Tibial nerve (tissue), 3 donors: ENCODE measurements at regions not wholly inside any gene's neighbourhood (a gene's known extent, or its start where the extent isn't known, plus 50 kb on each side); places are given as distances from the start of the nearest gene placed in this dataset.

Experiments
- POLR2A ChIP-seq, 2 donors: fragments of 450-650 bp; IDR thresholded peaks; one replicate each; pipeline ENCODE4 v1.6.1; 2017; ENCODE audit warnings: antibody characterized with exemption in 2 of 2, mild to moderate bottlenecking in 2 of 2, moderate library complexity in 2 of 2
- TF ChIP-seq, protein P1 (sequence below), 5 experiments: fragments of 200-600 bp in 3 of 5; fragments of 450-650 bp in 2 of 5; sonication (generic) in 3 of 5; IDR thresholded peaks; one replicate each; pipeline ENCODE4 v1.5.1; 2016 to 2019; ENCODE audit warnings: antibody characterized with exemption in 5 of 5, mild to moderate bottlenecking in 3 of 5, moderate library complexity in 2 of 5

DNA sequence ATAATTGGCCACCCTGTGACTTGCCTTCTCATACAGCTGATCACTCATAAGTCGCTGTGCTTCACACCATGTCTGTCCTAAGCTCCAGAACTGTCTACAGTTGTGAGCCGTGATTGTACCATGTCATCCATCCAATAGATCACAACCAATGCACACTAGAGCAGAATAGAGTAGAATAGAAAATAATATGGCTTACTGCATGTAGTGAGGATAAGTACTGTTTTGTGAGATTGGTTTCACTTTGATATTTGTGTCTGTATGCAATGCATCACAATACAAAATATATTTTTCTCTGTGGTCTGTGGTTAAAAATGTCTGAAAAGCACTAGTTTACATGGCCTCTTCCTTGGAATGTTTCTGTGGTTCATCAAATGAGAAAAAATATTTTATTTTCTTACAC is 237.6 kb upstream of the PRKD1 start:
- no peak for TF ChIP-seq POLR2A (IDR thresholded peaks at IDR 0.05)
- TF ChIP-seq, protein P1, sequence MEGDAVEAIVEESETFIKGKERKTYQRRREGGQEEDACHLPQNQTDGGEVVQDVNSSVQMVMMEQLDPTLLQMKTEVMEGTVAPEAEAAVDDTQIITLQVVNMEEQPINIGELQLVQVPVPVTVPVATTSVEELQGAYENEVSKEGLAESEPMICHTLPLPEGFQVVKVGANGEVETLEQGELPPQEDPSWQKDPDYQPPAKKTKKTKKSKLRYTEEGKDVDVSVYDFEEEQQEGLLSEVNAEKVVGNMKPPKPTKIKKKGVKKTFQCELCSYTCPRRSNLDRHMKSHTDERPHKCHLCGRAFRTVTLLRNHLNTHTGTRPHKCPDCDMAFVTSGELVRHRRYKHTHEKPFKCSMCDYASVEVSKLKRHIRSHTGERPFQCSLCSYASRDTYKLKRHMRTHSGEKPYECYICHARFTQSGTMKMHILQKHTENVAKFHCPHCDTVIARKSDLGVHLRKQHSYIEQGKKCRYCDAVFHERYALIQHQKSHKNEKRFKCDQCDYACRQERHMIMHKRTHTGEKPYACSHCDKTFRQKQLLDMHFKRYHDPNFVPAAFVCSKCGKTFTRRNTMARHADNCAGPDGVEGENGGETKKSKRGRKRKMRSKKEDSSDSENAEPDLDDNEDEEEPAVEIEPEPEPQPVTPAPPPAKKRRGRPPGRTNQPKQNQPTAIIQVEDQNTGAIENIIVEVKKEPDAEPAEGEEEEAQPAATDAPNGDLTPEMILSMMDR (IDR thresholded peaks at IDR 0.05): no peak
